ENCODE measurements at regions not wholly inside any gene's neighbourhood (a gene's known extent, or its start where the extent isn't known, plus 50 kb on each side); places are given as distances from the start of the nearest gene placed in this dataset.
"Not testable (repeated sequence)": the region's sequence is repeated elsewhere in the genome, so short reads cannot be mapped to it uniquely, and the experiment has no call there.

- not testable (repeated sequence) for TF ChIP-seq CTCF (conservative IDR thresholded peaks at IDR 0.05; ENCODE audit: low read depth, low read length); EZH2 (IDR thresholded peaks at IDR 0.05; ENCODE audit: low read length, unreplicated experiment)
These were observed 276.5 kb downstream of the CD109 start for GRCh38 chr6:73972518-73972917.
